Prostate gland (tissue), 2 donors: ENCODE measurements at regions not wholly inside any gene's neighbourhood (a gene's known extent, or its start where the extent isn't known, plus 50 kb on each side); places are given as distances from the start of the nearest gene placed in this dataset.

Experiments used
- CTCF ChIP-seq, 4 experiments: fragments of 200-600 bp in 2 of 4; fragments of 450-650 bp in 2 of 4; sonication (generic) in 2 of 4; IDR thresholded peaks; 1 replicate in 3 of 4; 2 replicates in 1 of 4; pipeline ENCODE4 v1.5.1; 2016 to 2019; ENCODE audit warnings: antibody characterized with exemption in 4 of 4, mild to moderate bottlenecking in 2 of 4, moderate library complexity in 2 of 4
- POLR2A ChIP-seq: fragments of 450-650 bp; IDR thresholded peaks from one replicate; pipeline ENCODE4 v1.6.1; 2016; ENCODE audit warnings: antibody characterized with exemption, mild to moderate bottlenecking

- TF ChIP-seq POLR2A (no peak), CTCF (IDR thresholded peaks at IDR 0.05) (no peak)
Measured at GRCh38 chr5:135157421-135158313, 123.6 kb upstream of the PITX1 start.
